Endometrium (tissue), 2 donors: ENCODE measurements at regions not wholly inside any gene's neighbourhood (a gene's known extent, or its start where the extent isn't known, plus 50 kb on each side); places are given as distances from the start of the nearest gene placed in this dataset.
A peak's percentile ranks its signal among the peaks of the same experiment; 100 is the strongest.
"Not testable (repeated sequence)": the region's sequence is repeated elsewhere in the genome, so short reads cannot be mapped to it uniquely, and the experiment has no call there.

Experiments used
- FAIRE-seq: peaks from 2 replicates; lab custom pipeline; 2012; peaks lifted over from hg19 to GRCh38; lab: Jason Lieb, UNC
- donor health status: control.
- donor health status: control.

GRCh38 chr6:3962291-3963280 lies 113.4 kb downstream of the FAM50B start:
- no peak for FAIRE-seq

- no peak for FAIRE-seq
These were observed 114.3 kb downstream of the FAM50B start for GRCh38 chr6:3963426-3963825.

- FAIRE-seq: no peak
These were observed 113.7 kb downstream of the FAM217A start for GRCh38 chr6:3965071-3965718.

GRCh38 chr6:3966426-3966825 lies 112.5 kb downstream of the FAM217A start:
- FAIRE-seq: no peak

GRCh38 chr6:3970097-3970496 lies 108.8 kb downstream of the FAM217A start:
- FAIRE-seq: no peak

GRCh38 chr6:3973152-3973551 lies 105.8 kb downstream of the FAM217A start:
- FAIRE-seq: not testable (repeated sequence)

- FAIRE-seq: no peak
These were observed 100.8 kb downstream of the FAM217A start for GRCh38 chr6:3977875-3978711.

- FAIRE-seq: not testable (repeated sequence)
These were observed 100.0 kb downstream of the FAM217A start for GRCh38 chr6:3978966-3979365.

- FAIRE-seq: no peak
These were observed 97.0 kb downstream of the FAM217A start for GRCh38 chr6:3981917-3982316.

- no peak for FAIRE-seq
These were observed 95.2 kb downstream of the FAM217A start for GRCh38 chr6:3983778-3984177.

- FAIRE-seq: no peak
These were observed 94.4 kb downstream of the FAM217A start for GRCh38 chr6:3984494-3984893.

- FAIRE-seq: no peak
These were observed 92.7 kb downstream of the FAM217A start for GRCh38 chr6:3986241-3986640.

- FAIRE-seq: no peak
These were observed 91.9 kb downstream of the FAM217A start for GRCh38 chr6:3987053-3987452.

GRCh38 chr6:3987576-3987975 lies 91.4 kb downstream of the FAM217A start:
- no peak for FAIRE-seq

GRCh38 chr6:3990692-3991491 lies 88.0 kb downstream of the FAM217A start:
- FAIRE-seq: no peak

- FAIRE-seq: no peak
These were observed 87.0 kb downstream of the FAM217A start for GRCh38 chr6:3991941-3992340.

GRCh38 chr6:3996349-3996748 lies 82.6 kb downstream of the FAM217A start:
- no peak for FAIRE-seq

GRCh38 chr6:3997177-3997770 lies 81.7 kb downstream of the FAM217A start:
- peak; percentile 78 for FAIRE-seq

- FAIRE-seq: no peak
These were observed 78.9 kb downstream of the FAM217A start for GRCh38 chr6:3999800-4000661.

- FAIRE-seq: no peak
These were observed 74.7 kb downstream of the FAM217A start for GRCh38 chr6:4004249-4004648.
